ENCODE measurements at regions not wholly inside any gene's neighbourhood (a gene's known extent, or its start where the extent isn't known, plus 50 kb on each side); places are given as distances from the start of the nearest gene placed in this dataset.

- no peaks in the 10 kb centered on the region for H3K9me3 ChIP-seq (ENCODE audit: control insufficient read depth in 4 of 4, low read length in 3 of 4)
- H3K27ac ChIP-seq (ENCODE audit: low read depth in 1 of 2, low read length in 2 of 2): no peak overlapping the region
- WGBS: 59% methylated on average over 1 of the region's 1 CpG
- DNase-seq (ENCODE audit: low spot score): no peak
- no peak for TF ChIP-seq HNF4G (IDR thresholded peaks at IDR 0.05)
- no peak for TF ChIP-seq EGR1 (IDR thresholded peaks at IDR 0.05; ENCODE audit: low read depth in 2 of 2)
- no peak for TF ChIP-seq MAX (IDR thresholded peaks at IDR 0.05)
- no peak for TF ChIP-seq JUND (IDR thresholded peaks at IDR 0.05)
- no peak for TF ChIP-seq REST (IDR thresholded peaks at IDR 0.05)
- TF ChIP-seq YY1 (IDR thresholded peaks at IDR 0.05): no peak
- no peak for TF ChIP-seq ZBTB33 (IDR thresholded peaks at IDR 0.05)
- no peak for TF ChIP-seq NR2F2 (IDR thresholded peaks at IDR 0.05)
- TF ChIP-seq FOXA2 (IDR thresholded peaks at IDR 0.05): no peak
- no peak overlapping the region for H3K9ac ChIP-seq (ENCODE audit: low read depth in 1 of 2, low read length in 2 of 2)
- no peaks in the 10 kb centered on the region for H3K36me3 ChIP-seq (ENCODE audit: control insufficient read depth in 4 of 4, insufficient read depth in 3 of 4, low read depth in 1 of 4, low read length in 3 of 4)
- H3K4me3 ChIP-seq (ENCODE audit: low read depth in 1 of 3, low read length in 3 of 3): no peak overlapping the region
- no peaks in the 10 kb centered on the region for H3K4me1 ChIP-seq (ENCODE audit: control insufficient read depth in 4 of 4, insufficient read depth in 4 of 4, low read length in 3 of 4)
- peaks cover 0 to 2% (median 0%) of the 10 kb centered on the region in 4 donors for H3K27me3 ChIP-seq (ENCODE audit: control insufficient read depth in 4 of 4, insufficient read depth in 4 of 4, low read length in 3 of 4)
These were observed 312.5 kb upstream of the HS3ST1 start for GRCh38 chr4:11741190-11741652.

GRCh38 chr4:11739992-11740391 is 311.3 kb upstream of the HS3ST1 start:
- WGBS: 60% methylated on average over 1 of the region's 1 CpG

More at GRCh38 chr4:11739992-11740391, 311.3 kb upstream of the HS3ST1 start:
- H3K9me3 ChIP-seq (ENCODE audit: control insufficient read depth in 4 of 4, low read length in 3 of 4): no peaks in the 10 kb centered on the region
- H3K27me3 ChIP-seq (ENCODE audit: control insufficient read depth in 4 of 4, insufficient read depth in 4 of 4, low read length in 3 of 4): peaks cover 0 to 2% (median 0%) of the 10 kb centered on the region in 4 donors
- TF ChIP-seq NR2F2 (IDR thresholded peaks at IDR 0.05) (no peak), ATF3 (IDR thresholded peaks at IDR 0.05) (no peak), REST (IDR thresholded peaks at IDR 0.05) (no peak), GABPA (IDR thresholded peaks at IDR 0.05 in 1 of 2, conservative IDR thresholded peaks at IDR 0.05 in 1 of 2) (no peak)
- H3K9ac ChIP-seq (ENCODE audit: low read depth in 1 of 2, low read length in 2 of 2): no peak overlapping the region
- no peak overlapping the region for H3K27ac ChIP-seq (ENCODE audit: low read depth in 1 of 2, low read length in 2 of 2)
- no peak for DNase-seq (ENCODE audit: low spot score)
- no peaks in the 10 kb centered on the region for H3K36me3 ChIP-seq (ENCODE audit: control insufficient read depth in 4 of 4, insufficient read depth in 3 of 4, low read depth in 1 of 4, low read length in 3 of 4)
- H3K4me1 ChIP-seq (ENCODE audit: control insufficient read depth in 4 of 4, insufficient read depth in 4 of 4, low read length in 3 of 4): no peaks in the 10 kb centered on the region
- no peak overlapping the region for H3K4me3 ChIP-seq (ENCODE audit: low read depth in 1 of 3, low read length in 3 of 3)
